B cell (primary cell): ENCODE measurements at regions not wholly inside any gene's neighbourhood (a gene's known extent, or its start where the extent isn't known, plus 50 kb on each side); places are given as distances from the start of the nearest gene placed in this dataset.

Source experiments
- ATAC-seq: fragments of 200-7000 bp; cut with Tn5 transposase; one replicate; pipeline ENCODE4 v1.10.0; 2021; ENCODE audit warnings: low read depth, mild to moderate bottlenecking, moderate number of reproducible peaks, moderate library complexity
- CTCF ChIA-PET: fragments of 350-600 bp; sonication (Branson Sonifier 250); formaldehyde crosslinking; loops from one replicate; lab custom pipeline; 2021; ENCODE audit warnings: antibody characterized with exemption, inconsistent platforms; lab: Charles Lee
- POLR2A ChIA-PET: fragments of 350-600 bp; sonication (Branson Sonifier 250); formaldehyde crosslinking; loops from one replicate; lab custom pipeline; 2021; ENCODE audit warnings: antibody characterized with exemption; lab: Charles Lee
- DNase-seq: peaks from one replicate; pipeline ENCODE4 v3.0.0; 2013
- H2AFZ ChIP-seq: 2 replicates; pipeline ENCODE4 v1.6.1; 2012; ENCODE audit warnings: mild to moderate bottlenecking, low read depth, low read length; ENCODE audit not compliant: insufficient read depth, poor library complexity, severe bottlenecking
- H3K27ac ChIP-seq, 2 donors: 1 replicate in 1 of 2; 2 replicates in 1 of 2; pipeline ENCODE4 v1.5.1; 2012 to 2013; ENCODE audit warnings: low read length in 2 of 2, mild to moderate bottlenecking in 2 of 2, moderate library complexity in 1 of 2
- H3K27me3 ChIP-seq, 4 experiments: fragments of 200-600 bp in 1 of 4; sonication (generic) in 1 of 4; replicated peaks in 1 of 4; 1 replicate in 2 of 4; 2 replicates in 2 of 4; pipeline versions ENCODE4 v1.6.1 to v1.7.0; 2013 to 2016; ENCODE audit warnings: low read length in 3 of 4, mild to moderate bottlenecking in 2 of 4, mixed read lengths in 1 of 4, moderate library complexity in 1 of 4; ENCODE audit not compliant: insufficient read depth in 4 of 4, control insufficient read depth in 3 of 4; ENCODE audit errors: control extremely low read depth in 1 of 4
- H3K36me3 ChIP-seq, 2 experiments: replicated peaks in 1 of 2; 1 replicate in 1 of 2; 2 replicates in 1 of 2; pipeline versions ENCODE4 v1.6.1 to v1.7.1; 2013; ENCODE audit warnings: low read length in 1 of 2; ENCODE audit not compliant: insufficient read depth in 2 of 2, control insufficient read depth in 1 of 2; ENCODE audit errors: control extremely low read depth in 1 of 2, extremely low read depth in 1 of 2
- H3K4me1 ChIP-seq, 2 donors: fragments of 200-600 bp in 1 of 2; sonication (generic) in 1 of 2; 1 replicate in 1 of 2; 2 replicates in 1 of 2; pipeline versions ENCODE4 v1.5.1 to v1.6.1; 2013 to 2017; ENCODE audit warnings: low read length in 2 of 2; ENCODE audit not compliant: control insufficient read depth in 2 of 2, insufficient read depth in 2 of 2
- H3K4me2 ChIP-seq: replicated peaks from 2 replicates; pipeline ENCODE3; 2012; ENCODE audit warnings: mild to moderate bottlenecking, low read depth, low read length; ENCODE audit not compliant: poor library complexity, severe bottlenecking
- H3K4me3 ChIP-seq, 5 experiments: fragments of 200-600 bp in 1 of 5; sonication (generic) in 1 of 5; 1 replicate in 3 of 5; 2 replicates in 2 of 5; pipeline versions ENCODE4 v1.5.1 to v1.7.0; 2011 to 2016; ENCODE audit warnings: low read length in 4 of 5, mild to moderate bottlenecking in 4 of 5, low read depth in 2 of 5, control low read depth in 1 of 5, moderate library complexity in 1 of 5; ENCODE audit not compliant: insufficient read depth in 1 of 5; ENCODE audit errors: control extremely low read depth in 1 of 5, extremely low read depth in 1 of 5
- H3K79me2 ChIP-seq: fragments of 200-600 bp; sonication (generic); one replicate; pipeline ENCODE4 v1.6.0; 2016; ENCODE audit warnings: low read length; ENCODE audit not compliant: control insufficient read depth, insufficient read depth
- H3K9ac ChIP-seq: fragments of 200-600 bp; sonication (generic); 2 replicates; pipeline ENCODE4 v1.6.1; 2017; ENCODE audit warnings: mild to moderate bottlenecking, low read length, moderate library complexity
- H3K9me3 ChIP-seq, 3 donors: one replicate each; pipeline versions ENCODE4 v1.6.1 to v1.7.1; 2013; ENCODE audit warnings: low read length in 2 of 3; ENCODE audit not compliant: control insufficient read depth in 2 of 3, insufficient read depth in 1 of 3; ENCODE audit errors: control extremely low read depth in 1 of 3
- H4K20me1 ChIP-seq: 2 replicates; pipeline ENCODE4 v1.6.0; 2012; ENCODE audit warnings: mild to moderate bottlenecking, low read length; ENCODE audit not compliant: insufficient read depth, control insufficient read depth, poor library complexity, severe bottlenecking
- H3K27ac Mint-ChIP-seq: one replicate; pipeline ENCODE4 v1.8.0; 2021; ENCODE audit warnings: mixed read lengths
- H3K27me3 Mint-ChIP-seq: one replicate; pipeline ENCODE4 v1.8.0; 2021; ENCODE audit warnings: mixed read lengths
- H3K4me1 Mint-ChIP-seq: one replicate; pipeline ENCODE4 v1.8.0; 2021; ENCODE audit warnings: mixed read lengths
- H3K4me3 Mint-ChIP-seq: one replicate; pipeline ENCODE4 v1.8.0; 2021; ENCODE audit warnings: mixed read lengths
- H3K9me3 Mint-ChIP-seq: one replicate; pipeline ENCODE4 v1.8.0; 2022; ENCODE audit warnings: mixed read lengths; ENCODE audit not compliant: insufficient read depth
- EZH2 ChIP-seq: IDR thresholded peaks from 2 replicates; pipeline ENCODE4 v1.6.1; 2012; ENCODE audit warnings: borderline replicate concordance, low read depth, mild to moderate bottlenecking, moderate library complexity, low read length; ENCODE audit not compliant: insufficient read depth, poor library complexity, severe bottlenecking
- WGBS: methylation state at CpG from one replicate; pipeline ENCODE4 v1.1.5; 2013; ENCODE audit warnings: missing lambda C conversion rate; ENCODE audit not compliant: insufficient coverage; 5-methylcytosine and 5-hydroxymethylcytosine counted together
- intact Hi-C: fragments of 100-400 bp; cut with micrococcal nuclease; formaldehyde crosslinking; loops from one replicate; pipeline ENCODE4 v1.10.0; 2022
- TF ChIP-seq, protein P1 (sequence below): fragments of 200-600 bp; IDR thresholded peaks from one replicate; pipeline ENCODE4 v1.8.0; 2022; ENCODE audit warnings: antibody characterized with exemption, mild to moderate bottlenecking

DNA sequence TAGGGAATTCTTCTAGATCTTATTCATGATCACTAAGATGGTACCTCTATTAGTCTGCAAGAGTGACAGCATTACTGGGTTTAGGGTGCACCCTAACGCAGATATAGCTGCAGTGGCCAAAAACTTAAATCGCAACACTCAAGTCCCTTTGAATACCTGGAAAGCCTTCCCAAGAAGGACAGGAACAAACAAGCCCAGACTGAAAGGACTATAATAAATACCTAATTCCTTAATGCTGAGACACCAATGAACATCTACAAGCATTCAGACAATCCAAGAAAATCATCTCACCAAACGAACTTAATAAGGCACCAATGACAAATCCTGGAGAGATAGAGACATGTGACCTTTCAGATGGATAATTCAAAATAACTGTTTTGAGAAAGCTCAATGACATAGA, 74.9 kb upstream of the PDHA2 start:
- ATAC-seq = no peak
- no peak overlapping the region for H3K27ac ChIP-seq
- POLR2A ChIA-PET = no interaction called here
- H2AFZ ChIP-seq = no peak overlapping the region
- H3K9ac ChIP-seq = no peak overlapping the region
- no peaks in the 10 kb centered on the region for H3K4me1 Mint-ChIP-seq
- H3K4me3 Mint-ChIP-seq = no peak overlapping the region
- CTCF ChIA-PET = no interaction called here
- intact Hi-C loops = no loop called here
- H3K4me3 ChIP-seq = no peak overlapping the region
- peaks cover 9% of the 10 kb centered on the region for H3K9me3 Mint-ChIP-seq
- DNase-seq = no peak
- H3K27me3 ChIP-seq = no peaks in the 10 kb centered on the region
- H3K79me2 ChIP-seq = no peaks in the 10 kb centered on the region
- no peaks in the 10 kb centered on the region for H3K27me3 Mint-ChIP-seq
- H3K4me1 ChIP-seq = no peaks in the 10 kb centered on the region
- TF ChIP-seq, protein P1, sequence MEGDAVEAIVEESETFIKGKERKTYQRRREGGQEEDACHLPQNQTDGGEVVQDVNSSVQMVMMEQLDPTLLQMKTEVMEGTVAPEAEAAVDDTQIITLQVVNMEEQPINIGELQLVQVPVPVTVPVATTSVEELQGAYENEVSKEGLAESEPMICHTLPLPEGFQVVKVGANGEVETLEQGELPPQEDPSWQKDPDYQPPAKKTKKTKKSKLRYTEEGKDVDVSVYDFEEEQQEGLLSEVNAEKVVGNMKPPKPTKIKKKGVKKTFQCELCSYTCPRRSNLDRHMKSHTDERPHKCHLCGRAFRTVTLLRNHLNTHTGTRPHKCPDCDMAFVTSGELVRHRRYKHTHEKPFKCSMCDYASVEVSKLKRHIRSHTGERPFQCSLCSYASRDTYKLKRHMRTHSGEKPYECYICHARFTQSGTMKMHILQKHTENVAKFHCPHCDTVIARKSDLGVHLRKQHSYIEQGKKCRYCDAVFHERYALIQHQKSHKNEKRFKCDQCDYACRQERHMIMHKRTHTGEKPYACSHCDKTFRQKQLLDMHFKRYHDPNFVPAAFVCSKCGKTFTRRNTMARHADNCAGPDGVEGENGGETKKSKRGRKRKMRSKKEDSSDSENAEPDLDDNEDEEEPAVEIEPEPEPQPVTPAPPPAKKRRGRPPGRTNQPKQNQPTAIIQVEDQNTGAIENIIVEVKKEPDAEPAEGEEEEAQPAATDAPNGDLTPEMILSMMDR = no peak
- no peak for TF ChIP-seq EZH2
- no peak overlapping the region for H3K27ac Mint-ChIP-seq
- peaks cover 0 to 2% (median 0%) of the 10 kb centered on the region in 3 donors for H3K9me3 ChIP-seq
- no peak overlapping the region for H3K4me2 ChIP-seq
- H4K20me1 ChIP-seq = no peaks in the 10 kb centered on the region
- WGBS = 100% methylated on average over 2 of the region's 3 CpGs
- H3K36me3 ChIP-seq = no peaks in the 10 kb centered on the region

DNA sequence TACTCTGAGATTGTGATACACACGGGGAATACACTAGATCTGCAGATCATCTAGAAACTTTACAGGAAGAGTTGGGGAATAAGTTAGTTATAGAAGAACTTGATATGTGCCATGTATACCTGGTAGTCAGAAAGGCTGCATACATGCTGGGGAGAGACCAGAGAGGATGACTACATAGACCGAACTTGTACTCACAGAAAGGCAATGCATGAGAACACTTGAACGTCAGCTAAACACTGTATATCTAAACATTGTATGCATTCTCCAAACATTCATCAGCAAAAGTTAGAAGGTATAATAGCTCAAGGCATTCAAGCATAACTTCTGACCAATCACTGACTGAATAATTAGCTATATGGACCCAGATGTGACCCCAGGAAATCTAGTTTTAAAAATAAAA, 78.0 kb upstream of the PDHA2 start:
- Mint-ChIP-seq H3K27ac (no peak overlapping the region), H3K27me3 (no peaks in the 10 kb centered on the region), H3K4me1 (no peaks in the 10 kb centered on the region), H3K4me3 (no peak overlapping the region), H3K9me3 (peaks cover 7% of the 10 kb centered on the region)
- DNase-seq = no peak
- POLR2A ChIA-PET = no interaction called here
- no peaks in the 10 kb centered on the region for H3K79me2 ChIP-seq
- no peaks in the 10 kb centered on the region for H3K36me3 ChIP-seq
- no peak for TF ChIP-seq EZH2
- no peak overlapping the region for H3K27ac ChIP-seq
- intact Hi-C loops = no loop called here
- no peaks in the 10 kb centered on the region for H3K4me1 ChIP-seq
- H3K27me3 ChIP-seq = no peaks in the 10 kb centered on the region
- peaks cover 0 to 2% (median 0%) of the 10 kb centered on the region in 3 donors for H3K9me3 ChIP-seq
- ATAC-seq = no peak
- no peak overlapping the region for H3K4me3 ChIP-seq
- no peak overlapping the region for H3K4me2 ChIP-seq
- no peak overlapping the region for H3K9ac ChIP-seq
- H2AFZ ChIP-seq = no peak overlapping the region
- no CpG with 5 or more reads among the region's 3 CpGs for WGBS
- H4K20me1 ChIP-seq = no peaks in the 10 kb centered on the region
- CTCF ChIA-PET = interaction anchor here (0.6 kb wide), 1 partner anchor 14 kb away, joined by 3 read pairs; no protein-coding TSS in a partner anchor
